C4-2B (cell line): ENCODE measurements at regions not wholly inside any gene's neighbourhood (a gene's known extent, or its start where the extent isn't known, plus 50 kb on each side); places are given as distances from the start of the nearest gene placed in this dataset.
A peak's percentile ranks its signal among the peaks of the same experiment; 100 is the strongest.

Experiments
- H3K27ac ChIP-seq: fragments of 450-650 bp; 2 replicates; pipeline ENCODE4 v1.5.1; 2017
- CTCF ChIP-seq: fragments of 450-650 bp; conservative IDR thresholded peaks from 2 replicates; pipeline ENCODE4 v1.5.1; 2017; ENCODE audit warnings: mild to moderate bottlenecking
- ZFX ChIP-seq: fragments of 450-650 bp; IDR thresholded peaks from 2 replicates; pipeline ENCODE4 v1.6.1; 2017

DNA sequence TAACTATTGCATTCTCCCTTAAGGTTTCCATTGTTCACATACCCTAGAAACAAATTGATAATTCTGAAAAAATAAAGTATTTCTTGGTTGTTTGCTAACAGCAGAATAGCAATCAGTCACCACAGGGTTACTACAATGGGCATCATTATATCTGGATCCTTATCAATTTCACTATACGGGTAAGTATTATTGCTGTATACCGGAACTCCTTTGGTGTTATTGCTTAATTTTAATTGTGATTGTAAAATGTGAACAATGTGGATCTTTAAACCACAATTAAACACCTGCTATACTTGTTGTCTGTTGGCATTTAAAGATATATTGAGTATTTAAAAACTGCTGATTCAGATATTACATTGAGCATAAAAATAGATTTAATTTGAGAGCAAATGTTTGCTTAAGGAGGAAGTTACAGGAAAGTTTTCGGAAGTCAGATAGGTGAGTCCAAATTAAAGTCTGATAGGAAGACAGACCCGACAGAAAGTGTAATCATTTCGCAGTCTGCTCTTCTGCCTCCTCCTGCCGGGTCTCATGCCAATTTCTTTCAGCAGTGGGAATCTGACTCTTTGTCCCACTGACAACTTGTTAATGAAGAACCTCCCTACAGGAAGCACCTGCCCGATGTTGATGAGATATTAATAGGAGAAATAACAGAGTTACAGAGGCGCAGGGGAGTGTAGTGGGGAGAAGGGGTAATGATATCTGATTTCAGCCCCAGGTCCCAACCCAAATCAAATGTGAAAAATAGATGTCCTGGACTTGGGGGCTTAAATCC, 169.7 kb upstream of the TBC1D5 start:
- TF ChIP-seq CTCF (no peak), ZFX (no peak)
- H3K27ac ChIP-seq = no peak overlapping the region

DNA sequence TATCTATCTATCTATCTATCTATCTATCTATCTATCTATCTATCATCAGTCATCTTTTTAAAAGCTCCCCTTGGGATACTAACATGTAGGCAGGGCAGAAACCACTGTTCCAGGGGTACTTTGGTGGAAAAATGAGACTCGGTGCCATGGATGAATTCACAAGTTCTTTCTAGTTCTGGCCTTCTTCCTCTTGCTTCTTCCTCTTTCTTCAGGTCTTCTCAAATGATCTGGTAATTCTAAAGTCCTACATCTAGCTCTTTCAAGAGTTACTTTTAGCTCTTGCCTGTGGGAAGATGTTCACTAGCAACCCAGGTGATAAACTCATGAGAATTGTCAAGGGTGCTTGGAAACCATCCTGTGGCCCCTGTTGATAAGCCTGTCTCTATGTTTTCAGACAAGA, 168.5 kb upstream of the TBC1D5 start:
- TF ChIP-seq CTCF (no peak), ZFX (no peak)
- H3K27ac ChIP-seq = no peak overlapping the region

GRCh38 chr3:17909714-17910113, 167.3 kb upstream of the TBC1D5 start:
- TF ChIP-seq CTCF (no peak), ZFX (no peak)
- no peak overlapping the region for H3K27ac ChIP-seq

DNA sequence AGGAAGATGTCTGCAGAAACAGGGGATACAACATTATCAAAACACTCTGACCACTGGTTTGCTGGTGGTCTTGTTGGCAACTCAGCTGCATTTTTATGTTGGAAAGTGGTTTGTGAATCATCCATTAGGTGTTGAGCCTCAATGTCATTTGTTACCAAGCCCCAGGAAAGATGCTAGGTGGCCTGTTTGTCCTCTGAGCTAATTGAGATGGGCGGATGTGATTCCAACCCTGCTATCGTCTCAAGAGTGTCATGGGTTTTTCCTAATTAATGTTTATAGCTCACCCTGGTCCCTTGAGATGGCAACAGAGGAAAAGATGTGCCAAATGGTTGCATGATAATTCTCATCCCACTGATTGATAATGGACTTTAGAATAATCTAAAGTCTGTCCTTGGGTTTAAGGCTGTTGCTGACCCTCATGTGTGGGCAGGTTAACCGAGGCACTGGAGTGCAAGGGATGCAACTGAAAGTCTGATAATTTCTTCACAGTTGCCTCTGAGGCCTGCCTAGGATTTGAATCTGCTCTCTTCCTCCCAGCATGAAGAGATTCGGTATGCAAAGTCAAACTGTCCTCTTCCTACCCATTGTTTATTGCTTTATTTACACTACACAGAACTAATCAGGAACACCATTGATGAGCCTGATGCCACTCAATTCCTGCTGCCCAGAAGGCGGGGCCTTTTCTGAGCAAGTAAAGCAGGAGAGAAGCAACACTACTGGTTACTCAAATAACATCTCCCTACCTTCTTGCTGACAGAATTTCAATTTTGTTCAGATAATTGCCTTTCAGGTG, 166.2 kb upstream of the TBC1D5 start:
- TF ChIP-seq ZFX = no peak
- TF ChIP-seq CTCF = no peak
- H3K27ac ChIP-seq = no peak overlapping the region

DNA sequence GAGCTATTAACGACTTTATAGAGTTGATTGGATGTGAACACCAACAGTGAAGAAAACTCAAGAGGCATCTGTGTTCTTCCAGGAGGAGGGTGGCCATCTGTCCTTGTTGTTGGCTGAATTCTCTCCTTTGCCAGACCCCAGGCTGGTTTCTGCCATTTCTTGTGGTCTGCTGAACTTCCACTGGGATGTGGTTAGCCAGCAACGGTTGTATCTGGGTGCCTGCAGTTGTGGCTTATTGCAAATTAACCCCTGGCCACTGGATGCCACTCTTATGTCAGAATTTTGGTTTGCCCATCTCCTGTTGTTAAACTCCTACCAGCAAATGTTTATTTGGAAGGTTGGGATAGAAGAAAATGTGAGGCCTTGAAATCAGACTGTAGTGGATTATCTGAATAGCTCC, 163.6 kb upstream of the TBC1D5 start:
- TF ChIP-seq ZFX (no peak), CTCF (no peak)
- no peak overlapping the region for H3K27ac ChIP-seq

DNA sequence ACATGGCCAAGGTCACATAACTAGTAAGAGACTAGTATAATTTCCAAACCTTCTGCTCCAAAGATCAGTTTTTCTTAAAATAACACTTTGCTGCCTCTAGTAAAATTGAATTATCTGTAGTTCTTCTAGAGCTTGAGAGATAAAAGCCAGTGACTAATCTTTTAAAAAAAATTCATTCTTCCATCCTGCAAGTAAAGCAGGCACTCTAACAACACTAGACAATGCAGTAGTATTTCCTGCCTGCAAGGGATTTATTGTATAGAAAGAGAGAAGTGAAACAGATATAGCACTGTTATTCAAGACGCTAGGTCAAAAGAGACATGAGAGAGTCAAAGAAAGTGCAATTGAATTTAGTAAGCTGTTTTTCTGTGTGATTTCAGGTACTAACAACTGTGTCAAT, 159.5 kb upstream of the TBC1D5 start:
- TF ChIP-seq ZFX (no peak), CTCF (no peak)

DNA sequence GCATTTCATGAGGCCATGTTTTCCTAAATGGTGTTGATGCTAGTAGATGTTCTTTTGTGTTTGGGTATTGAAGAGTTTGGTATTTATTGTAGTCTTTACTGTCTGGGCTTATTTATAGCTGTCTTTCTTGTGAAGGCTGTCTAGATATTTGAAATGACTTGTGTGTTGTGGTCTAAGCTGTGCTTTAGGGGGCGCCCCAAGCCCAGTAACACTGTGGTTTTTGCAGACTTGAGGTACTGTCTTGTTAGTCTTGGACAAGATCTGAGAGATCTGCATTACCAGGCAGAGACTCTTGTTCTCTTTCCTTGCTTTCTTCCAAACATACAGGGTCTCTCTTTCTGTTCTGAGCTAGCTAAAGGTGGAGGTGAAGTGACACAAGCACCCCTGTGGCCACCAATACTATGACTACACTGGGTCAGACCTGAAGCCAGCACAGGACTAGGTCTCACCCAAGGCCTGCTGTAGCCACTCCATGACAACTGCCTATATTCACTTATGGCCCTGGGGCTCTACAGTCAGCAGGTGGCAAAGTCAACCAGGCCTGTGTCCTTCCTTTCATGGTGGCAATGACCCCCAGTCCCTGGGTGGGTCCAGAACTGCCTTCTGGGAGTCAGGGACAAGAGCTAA, 152.1 kb upstream of the TBC1D5 start:
- TF ChIP-seq CTCF (peak; percentile 29), ZFX (no peak)
- no peak overlapping the region for H3K27ac ChIP-seq

More for the DNA sequence above, 159.5 kb upstream of the TBC1D5 start:
- no peak overlapping the region for H3K27ac ChIP-seq
